CD14-positive monocyte (primary cell): ENCODE measurements at regions not wholly inside any gene's neighbourhood (a gene's known extent, or its start where the extent isn't known, plus 50 kb on each side); places are given as distances from the start of the nearest gene placed in this dataset.
"Not testable (repeated sequence)": the region's sequence is repeated elsewhere in the genome, so short reads cannot be mapped to it uniquely, and the experiment has no call there.

ENCODE experiments used
- DNase-seq, 3 donors: peaks; one replicate each; pipeline ENCODE4 v3.0.0-alpha.2; 2011 to 2022
- H2AFZ ChIP-seq: 2 replicates; pipeline ENCODE4 v1.6.0; 2012; ENCODE audit warnings: mild to moderate bottlenecking, low read depth, low read length, inconsistent platforms; ENCODE audit not compliant: insufficient read depth, poor library complexity, severe bottlenecking
- H3K27ac ChIP-seq, 2 donors: 1 replicate in 1 of 2; 2 replicates in 1 of 2; pipeline ENCODE4 v1.5.1; 2012 to 2013; ENCODE audit warnings: low read length in 2 of 2, control low read depth in 1 of 2, inconsistent platforms in 1 of 2, low read depth in 1 of 2, mild to moderate bottlenecking in 1 of 2
- H3K27me3 ChIP-seq, 2 donors: one replicate each; pipeline versions ENCODE4 v1.6.0 to v1.6.1; 2011 to 2013; ENCODE audit warnings: low read length in 2 of 2; ENCODE audit not compliant: control insufficient read depth in 2 of 2, insufficient read depth in 2 of 2
- H3K36me3 ChIP-seq, 2 donors: replicated peaks in 1 of 2; 1 replicate in 1 of 2; 2 replicates in 1 of 2; pipeline versions ENCODE4 v1.5.1 to v1.6.1; 2012 to 2013; ENCODE audit warnings: low read length in 2 of 2, control low read depth in 1 of 2, inconsistent platforms in 1 of 2, mild to moderate bottlenecking in 1 of 2; ENCODE audit not compliant: insufficient read depth in 2 of 2, control insufficient read depth in 1 of 2
- H3K4me1 ChIP-seq, 2 donors: 1 replicate in 1 of 2; 2 replicates in 1 of 2; pipeline versions ENCODE4 v1.5.1 to v1.6.1; 2012 to 2013; ENCODE audit warnings: low read length in 2 of 2, control low read depth in 1 of 2, inconsistent platforms in 1 of 2, mild to moderate bottlenecking in 1 of 2, moderate library complexity in 1 of 2; ENCODE audit not compliant: insufficient read depth in 2 of 2, control insufficient read depth in 1 of 2
- H3K4me2 ChIP-seq: replicated peaks from 2 replicates; pipeline ENCODE3; 2012; ENCODE audit warnings: low read length, moderate library complexity, mild to moderate bottlenecking; ENCODE audit not compliant: poor library complexity, severe bottlenecking; ENCODE audit errors: extremely low read depth
- H3K4me3 ChIP-seq, 3 experiments: fragments of 200-600 bp in 1 of 3; sonication (generic) in 1 of 3; replicated peaks in 1 of 3; 1 replicate in 2 of 3; 2 replicates in 1 of 3; pipeline ENCODE4 v1.5.1; 2011 to 2013; ENCODE audit warnings: low read length in 3 of 3, mild to moderate bottlenecking in 3 of 3, control low read depth in 2 of 3, low read depth in 2 of 3, inconsistent platforms in 1 of 3, moderate library complexity in 1 of 3
- H3K79me2 ChIP-seq: 2 replicates; pipeline ENCODE4 v1.6.0; 2012; ENCODE audit warnings: mild to moderate bottlenecking, control low read depth, inconsistent platforms, low read length, moderate library complexity; ENCODE audit not compliant: insufficient read depth
- H3K9ac ChIP-seq: 2 replicates; pipeline ENCODE4 v1.6.0; 2017; ENCODE audit warnings: low read length, mild to moderate bottlenecking; ENCODE audit not compliant: insufficient read depth, poor library complexity, severe bottlenecking
- H3K9me3 ChIP-seq, 2 donors: replicated peaks in 1 of 2; 1 replicate in 1 of 2; 2 replicates in 1 of 2; pipeline versions ENCODE4 v1.5.1 to v1.6.1; 2012 to 2013; ENCODE audit warnings: low read length in 2 of 2, control low read depth in 1 of 2; ENCODE audit not compliant: control insufficient read depth in 1 of 2, insufficient read depth in 1 of 2
- H4K20me1 ChIP-seq: 2 replicates; pipeline ENCODE4 v1.6.0; 2012; ENCODE audit warnings: mild to moderate bottlenecking, low read length, control low read depth, moderate library complexity; ENCODE audit not compliant: insufficient read depth
- H3K27ac Mint-ChIP-seq, 7 donors: one replicate each; pipeline ENCODE4 v1.8.0; 2020; ENCODE audit warnings: mild to moderate bottlenecking in 7 of 7, mixed read lengths in 7 of 7, moderate library complexity in 6 of 7, inconsistent platforms in 2 of 7
- H3K27me3 Mint-ChIP-seq, 3 donors: one replicate each; pipeline ENCODE4 v1.8.0; 2021 to 2022; ENCODE audit warnings: low read depth in 3 of 3, mild to moderate bottlenecking in 3 of 3, mixed read lengths in 3 of 3, moderate library complexity in 3 of 3, inconsistent platforms in 1 of 3
- H3K36me3 Mint-ChIP-seq, 2 donors: one replicate each; pipeline ENCODE4 v1.8.0; 2020; ENCODE audit warnings: mixed read lengths in 2 of 2, inconsistent platforms in 1 of 2, mild to moderate bottlenecking in 1 of 2
- H3K4me1 Mint-ChIP-seq: one replicate; pipeline ENCODE4 v1.8.0; 2020; ENCODE audit warnings: mild to moderate bottlenecking, mixed read lengths
- H3K4me3 Mint-ChIP-seq, 2 donors: one replicate each; pipeline ENCODE4 v1.8.0; 2020; ENCODE audit warnings: mild to moderate bottlenecking in 2 of 2, mixed read lengths in 2 of 2, moderate library complexity in 1 of 2
- H3K9me3 Mint-ChIP-seq, 7 donors: one replicate each; pipeline ENCODE4 v1.8.0; 2020 to 2022; ENCODE audit warnings: mixed read lengths in 7 of 7, mild to moderate bottlenecking in 6 of 7, moderate library complexity in 6 of 7, inconsistent platforms in 2 of 7
- WGBS: methylation state at CpG from one replicate; pipeline ENCODE4 v1.1.5; 2013; ENCODE audit warnings: missing lambda C conversion rate; ENCODE audit not compliant: insufficient coverage; 5-methylcytosine and 5-hydroxymethylcytosine counted together
- intact Hi-C, 2 donors: fragments of 100-400 bp; cut with micrococcal nuclease; formaldehyde crosslinking; loops; one replicate each; pipeline versions ENCODE4 v1.15.0 to v1.15.1; 2023
- TF ChIP-seq, protein P1 (sequence below): fragments of 200-600 bp; IDR thresholded peaks from one replicate; pipeline ENCODE4 v1.8.0; 2022; ENCODE audit warnings: antibody characterized with exemption, mild to moderate bottlenecking

DNA sequence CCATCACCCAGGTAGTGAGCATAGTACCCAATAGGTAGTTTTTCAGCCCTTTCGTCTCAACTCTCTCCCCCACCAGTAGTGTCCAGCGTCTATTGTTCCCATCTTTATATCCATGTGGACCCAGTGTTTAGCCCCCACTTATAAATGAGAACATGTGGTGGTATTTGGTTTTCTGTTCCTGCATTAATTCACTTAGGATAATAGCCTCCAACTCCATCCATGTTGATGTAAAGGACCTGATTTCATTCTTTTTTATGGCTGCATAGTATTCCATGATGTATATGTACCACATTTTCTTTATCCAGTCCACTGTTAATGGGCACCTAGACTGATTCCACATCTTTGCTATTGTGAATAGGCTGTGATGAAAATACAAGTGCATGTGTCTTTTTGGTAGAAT, 51.3 kb downstream of the NACA2 start:
- H3K4me1 Mint-ChIP-seq, H3K4me1 ChIP-seq, H4K20me1 ChIP-seq, H3K4me3 ChIP-seq, DNase-seq, H3K4me2 ChIP-seq, intact Hi-C loops, H2AFZ ChIP-seq, H3K36me3 ChIP-seq, H3K27me3 ChIP-seq, H3K9ac ChIP-seq, H3K36me3 Mint-ChIP-seq, H3K9me3 ChIP-seq, H3K4me3 Mint-ChIP-seq, H3K27ac ChIP-seq, H3K79me2 ChIP-seq, H3K27ac Mint-ChIP-seq: not testable (repeated sequence)
- Mint-ChIP-seq H3K9me3 (peaks cover 7 to 17% (median 13%) of the 10 kb centered on the region in 7 donors), H3K27me3 (peaks cover 4 to 13% (median 9%) of the 10 kb centered on the region in 3 donors)
- no CpG with 5 or more reads among the region's 2 CpGs for WGBS

DNA sequence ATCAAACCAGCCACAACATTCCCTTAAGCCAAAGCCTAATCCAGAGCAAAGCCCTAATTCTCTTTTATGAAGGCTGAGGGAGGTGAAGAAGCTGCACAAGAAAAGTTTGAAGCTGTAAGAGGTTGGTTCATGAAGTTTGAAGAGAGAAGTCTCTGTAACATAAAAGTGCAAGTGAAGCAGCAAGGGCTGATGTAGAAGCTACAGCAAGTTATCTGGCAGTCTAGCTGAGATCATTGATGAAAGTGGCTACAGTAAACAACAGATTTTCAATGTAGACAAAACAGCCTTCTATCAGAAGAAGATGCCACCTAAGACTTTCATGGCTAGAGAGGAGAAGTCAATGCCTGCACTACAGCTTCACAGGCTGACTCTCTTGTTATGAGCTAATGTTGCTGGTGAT, 52.5 kb downstream of the NACA2 start:
- Mint-ChIP-seq H3K36me3 (no peaks in the 10 kb centered on the region), H3K27ac (no peak overlapping the region), H3K9me3 (peaks cover 7 to 15% (median 12%) of the 10 kb centered on the region in 7 donors), H3K4me1 (peaks cover 4% of the 10 kb centered on the region), H3K4me3 (no peak overlapping the region), H3K27me3 (peaks cover 4 to 13% (median 6%) of the 10 kb centered on the region in 3 donors)
- no peaks in the 10 kb centered on the region for H3K27me3 ChIP-seq
- H3K4me2 ChIP-seq: no peak overlapping the region
- no peak overlapping the region for H3K27ac ChIP-seq
- intact Hi-C loops: no loop called here
- no peaks in the 10 kb centered on the region for H3K4me1 ChIP-seq
- no peak for DNase-seq
- TF ChIP-seq, protein P1, sequence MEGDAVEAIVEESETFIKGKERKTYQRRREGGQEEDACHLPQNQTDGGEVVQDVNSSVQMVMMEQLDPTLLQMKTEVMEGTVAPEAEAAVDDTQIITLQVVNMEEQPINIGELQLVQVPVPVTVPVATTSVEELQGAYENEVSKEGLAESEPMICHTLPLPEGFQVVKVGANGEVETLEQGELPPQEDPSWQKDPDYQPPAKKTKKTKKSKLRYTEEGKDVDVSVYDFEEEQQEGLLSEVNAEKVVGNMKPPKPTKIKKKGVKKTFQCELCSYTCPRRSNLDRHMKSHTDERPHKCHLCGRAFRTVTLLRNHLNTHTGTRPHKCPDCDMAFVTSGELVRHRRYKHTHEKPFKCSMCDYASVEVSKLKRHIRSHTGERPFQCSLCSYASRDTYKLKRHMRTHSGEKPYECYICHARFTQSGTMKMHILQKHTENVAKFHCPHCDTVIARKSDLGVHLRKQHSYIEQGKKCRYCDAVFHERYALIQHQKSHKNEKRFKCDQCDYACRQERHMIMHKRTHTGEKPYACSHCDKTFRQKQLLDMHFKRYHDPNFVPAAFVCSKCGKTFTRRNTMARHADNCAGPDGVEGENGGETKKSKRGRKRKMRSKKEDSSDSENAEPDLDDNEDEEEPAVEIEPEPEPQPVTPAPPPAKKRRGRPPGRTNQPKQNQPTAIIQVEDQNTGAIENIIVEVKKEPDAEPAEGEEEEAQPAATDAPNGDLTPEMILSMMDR: no peak
- H4K20me1 ChIP-seq: no peaks in the 10 kb centered on the region
- H2AFZ ChIP-seq: no peak overlapping the region
- no peaks in the 10 kb centered on the region for H3K36me3 ChIP-seq
- no peaks in the 10 kb centered on the region for H3K79me2 ChIP-seq
- no peak overlapping the region for H3K4me3 ChIP-seq
- no peaks in the 10 kb centered on the region for H3K9me3 ChIP-seq
- no peak overlapping the region for H3K9ac ChIP-seq
